Endodermal cell (in vitro differentiated cells): ENCODE measurements at regions not wholly inside any gene's neighbourhood (a gene's known extent, or its start where the extent isn't known, plus 50 kb on each side); places are given as distances from the start of the nearest gene placed in this dataset.

Experiments
- DNase-seq: peaks from one replicate; pipeline ENCODE4 v3.0.0-alpha.2; 2017
- H3K27ac ChIP-seq: 2 replicates; pipeline ENCODE4 v1.5.1; 2013; ENCODE audit warnings: mild to moderate bottlenecking, low read depth, low read length, moderate library complexity
- H3K27me3 ChIP-seq: 2 replicates; pipeline ENCODE4 v1.6.1; 2013; ENCODE audit warnings: mild to moderate bottlenecking, low read length, moderate library complexity; ENCODE audit not compliant: insufficient read depth, control insufficient read depth, poor library complexity, severe bottlenecking
- H3K36me3 ChIP-seq: 2 replicates; pipeline ENCODE4 v1.7.0; 2013; ENCODE audit warnings: mild to moderate bottlenecking, low read length, moderate library complexity; ENCODE audit not compliant: control insufficient read depth, insufficient read depth
- H3K4me1 ChIP-seq: one replicate; pipeline ENCODE4 v1.7.0; 2013; ENCODE audit warnings: low read length; ENCODE audit not compliant: control insufficient read depth, insufficient read depth
- H3K4me3 ChIP-seq: 2 replicates; pipeline ENCODE4 v1.5.1; 2013; ENCODE audit warnings: mild to moderate bottlenecking, low read length, moderate library complexity
- H3K9ac ChIP-seq: 2 replicates; pipeline ENCODE4 v1.6.1; 2013; ENCODE audit warnings: mild to moderate bottlenecking, low read length, moderate library complexity; ENCODE audit not compliant: poor library complexity, severe bottlenecking; ENCODE audit errors: extremely low read depth
- H3K9me3 ChIP-seq: 2 replicates; pipeline ENCODE4 v1.6.1; 2013; ENCODE audit warnings: mild to moderate bottlenecking, low read length, moderate library complexity; ENCODE audit not compliant: control insufficient read depth
- H3K27ac Mint-ChIP-seq: 2 replicates; pipeline ENCODE4 v1.8.0; 2020; ENCODE audit warnings: mixed read lengths
- H3K27me3 Mint-ChIP-seq: 2 replicates; pipeline ENCODE4 v1.8.0; 2021; ENCODE audit warnings: mild to moderate bottlenecking, mixed read lengths; ENCODE audit not compliant: insufficient read depth
- H3K36me3 Mint-ChIP-seq: 2 replicates; pipeline ENCODE4 v1.8.0; 2020; ENCODE audit warnings: low read depth, mixed read lengths
- H3K4me1 Mint-ChIP-seq: 2 replicates; pipeline ENCODE4 v1.8.0; 2020; ENCODE audit warnings: mixed read lengths
- H3K4me3 Mint-ChIP-seq: 2 replicates; pipeline ENCODE4 v1.8.0; 2020; ENCODE audit warnings: mild to moderate bottlenecking, moderate library complexity, mixed read lengths
- H3K9me3 Mint-ChIP-seq: 2 replicates; pipeline ENCODE4 v1.8.0; 2020; ENCODE audit warnings: mild to moderate bottlenecking, mixed read lengths
- CTCF ChIP-seq: fragments of 200-600 bp; sonication (generic); conservative IDR thresholded peaks from 2 replicates; pipeline ENCODE4 v1.5.0; 2021; ENCODE audit warnings: antibody characterized with exemption, mild to moderate bottlenecking
- WGBS, 2 experiments: methylation state at CpG; one replicate each; pipeline versions ENCODE4 v1.1.5 to v1.1.7; 2013; ENCODE audit warnings: missing lambda C conversion rate in 2 of 2, mixed read lengths in 1 of 2; ENCODE audit not compliant: insufficient coverage in 1 of 2, insufficient read length in 1 of 2; 5-methylcytosine and 5-hydroxymethylcytosine counted together

- no peak overlapping the region for H3K9ac ChIP-seq
- no peak overlapping the region for H3K27ac ChIP-seq
- Mint-ChIP-seq H3K9me3 (peaks cover 11% of the 10 kb centered on the region), H3K4me3 (no peak overlapping the region), H3K27me3 (peaks cover 10% of the 10 kb centered on the region), H3K4me1 (no peaks in the 10 kb centered on the region), H3K36me3 (no peaks in the 10 kb centered on the region), H3K27ac (no peak overlapping the region)
- no peaks in the 10 kb centered on the region for H3K9me3 ChIP-seq
- no peaks in the 10 kb centered on the region for H3K4me1 ChIP-seq
- DNase-seq: no peak
- no peak overlapping the region for H3K4me3 ChIP-seq
- WGBS, 2 experiments: 95 to 100% methylated on average over 2 to 3 of the region's 3 CpGs
- H3K27me3 ChIP-seq: no peaks in the 10 kb centered on the region
- no peak for TF ChIP-seq CTCF
- H3K36me3 ChIP-seq: no peaks in the 10 kb centered on the region
Observed at GRCh38 chr10:71021402-71021801, 133.0 kb upstream of the PCBD1 start.

DNA sequence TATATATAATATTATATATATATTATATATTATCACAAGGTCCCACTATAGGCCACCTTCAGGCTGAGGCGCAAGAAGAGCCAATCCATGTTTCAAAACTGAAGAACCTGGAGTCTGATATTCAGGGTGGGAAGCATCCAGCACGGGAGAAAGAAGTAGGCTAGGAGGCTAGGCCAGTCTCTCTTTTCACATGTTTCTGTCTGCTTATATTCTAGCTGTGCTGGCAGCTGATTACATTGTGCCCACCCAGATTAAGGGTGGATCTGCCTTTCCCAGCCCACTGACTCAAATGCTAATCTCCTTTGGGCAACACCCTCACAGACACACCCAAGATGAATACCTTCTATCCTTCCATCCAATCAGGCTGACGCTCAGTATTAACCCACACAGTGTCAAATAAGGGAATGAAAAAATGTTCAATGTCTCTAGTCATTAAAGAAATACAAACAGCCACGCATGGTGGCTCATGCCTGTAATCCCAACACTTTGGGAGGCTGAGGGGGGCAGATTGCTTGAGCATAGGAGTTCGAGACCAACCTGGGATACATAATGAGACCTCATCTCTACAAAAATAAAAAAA, 135.4 kb upstream of the PCBD1 start:
- no peak for TF ChIP-seq CTCF
- no peaks in the 10 kb centered on the region for H3K27me3 ChIP-seq
- no peaks in the 10 kb centered on the region for H3K9me3 ChIP-seq
- 89 to 93% methylated on average over 4 to 5 of the region's 5 CpGs for WGBS, 2 experiments
- no peak overlapping the region for H3K4me3 ChIP-seq
- no peak overlapping the region for H3K27ac ChIP-seq
- peaks cover 11% of the 10 kb centered on the region for H3K9me3 Mint-ChIP-seq
- H3K4me1 Mint-ChIP-seq: no peaks in the 10 kb centered on the region
- H3K36me3 Mint-ChIP-seq: no peaks in the 10 kb centered on the region
- no peak overlapping the region for H3K9ac ChIP-seq
- H3K36me3 ChIP-seq: no peaks in the 10 kb centered on the region
- H3K4me3 Mint-ChIP-seq: no peak overlapping the region
- H3K27ac Mint-ChIP-seq: no peak overlapping the region
- peaks cover 2% of the 10 kb centered on the region for H3K27me3 Mint-ChIP-seq
- no peak for DNase-seq
- no peaks in the 10 kb centered on the region for H3K4me1 ChIP-seq

- Histone ChIP-seq H3K27ac (no peak overlapping the region), H3K4me3 (no peak overlapping the region), H3K9ac (no peak overlapping the region), H3K36me3 (no peaks in the 10 kb centered on the region), H3K4me1 (no peaks in the 10 kb centered on the region), H3K27me3 (no peaks in the 10 kb centered on the region), H3K9me3 (no peaks in the 10 kb centered on the region)
- DNase-seq: no peak
- no peak overlapping the region for H3K4me3 Mint-ChIP-seq
- H3K36me3 Mint-ChIP-seq: no peaks in the 10 kb centered on the region
- no peak overlapping the region for H3K27ac Mint-ChIP-seq
- TF ChIP-seq CTCF: no peak
- peaks cover 11% of the 10 kb centered on the region for H3K9me3 Mint-ChIP-seq
- no peaks in the 10 kb centered on the region for H3K27me3 Mint-ChIP-seq
- whole genome bisulfite sequencing, 2 experiments: 88 to 100% methylated on average over 1 to 4 of the region's 4 CpGs
- no peaks in the 10 kb centered on the region for H3K4me1 Mint-ChIP-seq
Observed at GRCh38 chr10:71024490-71024889, 136.1 kb upstream of the PCBD1 start.
